Caki2 (cell line): ENCODE measurements at regions not wholly inside any gene's neighbourhood (a gene's known extent, or its start where the extent isn't known, plus 50 kb on each side); places are given as distances from the start of the nearest gene placed in this dataset.

Experiments
- DNase-seq: peaks from one replicate; pipeline ENCODE4 v3.0.0-alpha.2; 2015; ENCODE audit warnings: low read depth
- in situ Hi-C: cut with HindIII; loops from 2 replicates; pipeline ENCODE4 v1.10.0; 2016; ENCODE audit warnings: low sequenced_read_pairs, low pct_unique_long_range_greater_than_20kb, mixed read lengths

GRCh38 chr15:70281811-70282307 is 184.1 kb upstream of the TLE3 start:
- no peak for DNase-seq
- in situ Hi-C loops: no loop called here

GRCh38 chr15:70281261-70281810 is 183.6 kb upstream of the TLE3 start:
- DNase-seq: no peak
- in situ Hi-C loops: no loop called here

- in situ Hi-C loops: no loop called here
- no peak for DNase-seq
These were observed 183.1 kb upstream of the TLE3 start for GRCh38 chr15:70280781-70281180.

DNA sequence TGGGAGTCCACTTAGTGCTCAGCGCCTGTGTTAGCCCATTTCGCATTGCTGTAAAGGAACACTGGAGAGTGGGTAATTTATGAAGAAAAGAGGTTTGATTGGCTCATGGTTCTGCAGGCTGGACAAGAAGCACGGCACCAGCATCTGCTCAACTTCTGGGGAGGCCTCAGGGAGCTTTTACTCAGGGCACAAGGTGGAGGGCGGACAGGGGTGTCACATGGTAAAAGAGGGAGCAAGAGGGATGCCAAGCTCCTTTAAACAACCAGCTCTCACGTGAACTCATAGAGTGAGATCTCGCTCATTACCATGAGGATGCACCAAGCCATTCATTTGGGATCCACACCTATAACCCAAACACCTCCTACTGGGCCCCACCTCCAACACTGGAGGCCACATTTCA is 181.4 kb upstream of the TLE3 start:
- in situ Hi-C loops: no loop called here
- no peak for DNase-seq

DNA sequence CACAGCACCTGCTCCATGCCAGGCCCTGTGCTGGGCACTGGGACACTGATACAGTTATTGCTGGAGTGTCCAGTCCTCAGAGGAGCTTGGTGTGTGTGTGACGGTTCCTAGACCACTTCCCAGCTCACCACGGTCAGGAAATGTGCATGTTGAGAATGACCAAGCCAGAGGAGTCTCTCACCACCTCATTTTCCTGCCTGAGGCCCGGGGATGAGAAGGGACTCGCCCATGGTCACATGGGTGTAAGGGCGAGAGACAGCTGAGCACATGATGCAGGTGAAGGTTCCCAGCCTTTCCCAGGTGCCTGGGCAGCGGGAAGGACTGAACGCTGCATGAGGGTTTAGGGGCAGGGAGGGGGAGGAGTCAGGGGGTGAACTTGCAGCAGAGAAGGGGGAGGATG is 180.9 kb upstream of the TLE3 start:
- in situ Hi-C loops: no loop called here
- DNase-seq: no peak

- in situ Hi-C loops: no loop called here
- DNase-seq: no peak
These were observed 179.8 kb upstream of the TLE3 start for GRCh38 chr15:70277556-70277955.

GRCh38 chr15:70276401-70276800 is 178.7 kb upstream of the TLE3 start:
- no peak for DNase-seq
- in situ Hi-C loops: no loop called here

- no peak for DNase-seq
- in situ Hi-C loops: no loop called here
These were observed 177.9 kb upstream of the TLE3 start for GRCh38 chr15:70275461-70276138.

GRCh38 chr15:70274908-70275307 is 177.2 kb upstream of the TLE3 start:
- in situ Hi-C loops: no loop called here
- DNase-seq: no peak

DNA sequence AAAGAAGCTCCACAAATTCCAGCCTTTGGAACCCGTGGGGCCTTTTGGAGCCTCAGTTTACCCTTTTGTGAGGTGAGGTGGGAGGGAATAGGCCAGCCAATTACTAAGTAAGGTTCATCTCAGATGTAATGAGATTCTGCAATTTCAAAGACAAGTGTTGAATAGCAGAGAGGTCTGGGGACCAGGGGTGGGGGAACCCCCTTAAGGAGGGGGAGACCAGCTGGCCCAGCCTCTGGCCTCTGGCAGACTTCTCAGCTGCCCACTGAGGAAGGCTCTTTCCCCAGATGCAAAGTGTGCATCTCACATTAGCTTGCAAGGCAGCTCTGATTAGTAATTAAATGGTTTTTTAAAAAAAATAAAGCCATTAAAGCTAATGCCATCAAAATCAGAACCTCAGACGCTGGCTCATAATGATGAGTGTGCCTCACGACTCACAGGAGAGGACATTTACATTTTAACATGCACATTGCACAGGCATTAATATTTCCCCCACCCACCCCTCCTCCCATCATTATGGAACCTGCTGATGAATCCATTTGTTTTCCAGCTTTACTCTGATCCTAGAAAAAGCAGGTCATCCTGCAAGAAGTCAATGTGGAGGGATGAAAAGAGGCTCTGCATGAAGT is 176.7 kb upstream of the TLE3 start:
- DNase-seq: no peak
- in situ Hi-C loops: no loop called here

DNA sequence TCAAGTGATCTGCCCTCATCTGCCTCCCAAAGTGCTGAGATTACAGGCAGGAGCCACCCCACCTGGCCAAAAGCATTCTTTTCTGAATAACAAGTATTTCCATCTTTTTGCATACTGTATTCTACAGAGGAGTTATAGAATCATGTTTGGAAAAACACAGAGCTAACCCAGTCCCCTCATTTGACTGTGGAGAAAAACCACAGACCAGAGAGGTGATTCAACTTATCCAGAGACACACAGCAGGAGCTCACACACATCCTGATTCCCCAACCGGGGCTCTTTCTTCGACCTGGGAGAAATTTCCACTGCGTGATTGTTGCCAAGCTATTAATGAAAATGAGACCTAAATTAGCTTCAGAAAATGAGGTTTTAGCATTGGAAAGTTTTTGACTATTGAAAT is 176.1 kb upstream of the TLE3 start:
- DNase-seq: no peak
- in situ Hi-C loops: no loop called here

DNA sequence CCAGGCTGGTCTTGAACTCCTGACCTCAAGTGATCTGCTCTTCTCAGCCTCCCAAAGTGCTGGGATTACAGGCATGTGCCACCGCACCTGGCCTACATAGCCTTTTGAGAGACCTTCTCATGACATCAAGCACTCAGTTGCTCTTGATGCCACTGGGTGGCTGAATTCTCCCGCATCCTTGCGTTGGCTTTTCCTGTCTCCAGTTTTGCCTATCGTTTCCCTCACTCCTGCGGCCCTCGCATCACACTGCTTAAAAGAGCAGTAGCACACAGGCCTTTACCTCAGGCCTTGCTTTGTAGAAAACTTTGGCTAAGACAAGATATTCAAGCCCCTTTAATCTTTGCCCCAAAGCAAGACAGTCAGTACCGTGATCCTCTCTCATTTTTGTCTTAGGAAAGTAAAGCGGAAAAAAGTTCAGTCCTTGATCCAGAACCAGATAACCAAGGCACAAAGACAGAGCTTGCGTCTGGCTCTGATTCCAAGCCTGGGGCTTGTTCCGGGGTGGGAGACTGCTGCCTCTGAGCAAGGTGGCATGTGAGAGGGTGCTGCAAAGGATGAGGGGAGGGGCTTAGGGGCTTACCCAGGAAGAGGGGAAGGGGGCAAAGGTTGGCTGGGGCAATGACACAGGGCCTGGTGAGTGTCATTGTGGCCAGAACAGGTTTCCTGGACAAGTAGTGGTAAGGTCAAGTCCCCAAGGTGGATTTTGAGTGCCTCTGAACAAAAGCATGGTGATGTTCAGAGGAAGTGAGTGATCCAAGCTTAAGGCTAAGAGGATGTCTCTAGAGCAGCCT is 175.0 kb upstream of the TLE3 start:
- no peak for DNase-seq

DNA sequence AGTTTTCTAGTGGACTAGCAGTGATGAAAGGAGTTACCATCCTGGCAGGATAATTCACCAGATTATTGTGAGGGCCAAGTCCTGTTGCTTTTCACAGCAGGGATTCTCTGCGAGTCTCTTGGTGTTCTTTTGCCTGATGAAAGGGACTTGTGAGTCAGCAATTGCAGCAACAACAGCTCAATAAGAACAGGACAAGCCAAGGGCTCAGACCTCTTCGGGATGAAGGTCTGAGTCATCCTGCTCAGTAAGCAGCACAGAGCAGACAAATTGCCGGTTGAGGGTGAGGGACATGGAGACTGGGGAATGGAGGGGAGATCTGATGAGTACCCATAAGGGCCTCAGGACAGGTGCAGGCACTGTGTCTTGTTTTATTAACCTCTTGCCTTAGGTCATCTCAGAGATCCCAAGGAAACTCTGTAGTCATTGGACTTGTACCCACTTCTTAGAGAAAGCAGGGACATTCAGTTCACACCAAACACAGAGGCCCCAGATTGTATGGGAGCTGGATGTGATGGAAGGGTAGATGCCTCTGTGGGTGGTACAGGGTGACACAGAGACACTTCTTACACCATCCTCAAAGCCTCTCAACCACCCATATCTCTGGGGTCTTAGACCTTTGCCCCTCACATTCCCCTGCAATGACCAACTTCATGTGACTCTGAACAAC is 173.8 kb upstream of the TLE3 start:
- in situ Hi-C loops: no loop called here
- DNase-seq: peak; percentile 85

More for the DNA sequence above, 175.0 kb upstream of the TLE3 start:
- in situ Hi-C loops: no loop called here

DNA sequence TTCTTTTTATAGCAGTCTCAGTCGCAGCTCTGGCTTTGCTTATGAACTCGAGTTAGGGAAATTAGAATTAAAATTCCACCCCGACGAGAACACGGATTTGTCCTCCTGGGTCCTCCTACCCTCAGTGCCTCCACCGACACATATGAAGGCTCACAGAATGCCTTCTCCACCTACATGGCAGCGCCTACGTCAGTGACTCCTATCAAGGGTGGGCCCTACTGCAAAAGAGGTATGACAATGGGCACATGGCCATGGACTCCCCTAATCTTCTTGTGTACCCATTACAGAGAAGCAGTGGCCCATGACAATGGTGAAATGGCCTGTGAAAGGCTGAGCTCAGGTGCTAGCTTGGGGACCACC is 173.0 kb upstream of the TLE3 start:
- in situ Hi-C loops: no loop called here
- DNase-seq: no peak

DNA sequence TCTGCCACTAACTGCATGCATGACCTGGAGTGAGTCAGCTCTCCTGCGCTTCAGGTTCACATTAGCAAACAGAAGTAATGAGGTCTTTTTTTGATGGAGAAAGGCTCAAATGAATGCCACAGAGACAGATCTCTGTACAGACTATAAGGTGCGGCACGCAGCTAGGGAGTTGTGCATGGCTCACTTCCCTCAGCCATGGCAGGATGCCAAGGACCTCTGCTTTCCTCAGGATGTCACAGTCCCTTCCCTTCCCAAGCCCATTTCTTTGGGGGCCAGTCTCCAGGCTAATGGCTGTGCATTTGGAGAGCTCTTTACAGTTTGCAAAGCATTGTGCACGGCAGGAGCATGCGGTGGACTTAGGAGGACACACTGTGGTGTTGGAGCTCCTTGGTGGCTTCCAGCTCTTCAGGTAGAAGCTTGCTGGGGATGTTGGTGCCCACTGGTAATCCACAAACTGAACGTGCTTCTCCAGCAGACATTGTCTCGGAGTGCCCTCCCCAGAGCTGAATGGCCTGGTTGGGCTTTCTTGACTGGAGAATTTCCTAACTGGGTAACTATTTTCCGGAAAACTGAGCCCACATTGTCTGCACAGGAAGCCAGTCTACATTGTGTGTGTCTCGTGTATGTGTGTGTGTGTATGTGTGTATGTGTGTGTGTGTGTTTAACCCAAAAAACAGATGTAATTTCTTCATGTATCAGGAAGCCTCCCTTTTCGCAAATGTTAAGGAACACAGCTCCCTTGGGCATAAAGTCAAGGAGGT is 172.5 kb upstream of the TLE3 start:
- peak; percentile 78 for DNase-seq

GRCh38 chr15:70269311-70269911 is 171.7 kb upstream of the TLE3 start:
- in situ Hi-C loops: no loop called here
- DNase-seq: no peak

More for the DNA sequence above, 172.5 kb upstream of the TLE3 start:
- in situ Hi-C loops: no loop called here

- in situ Hi-C loops: no loop called here
- DNase-seq: peak; percentile 95
These were observed 171.1 kb upstream of the TLE3 start for GRCh38 chr15:70268698-70269251.
